CD4-positive, alpha-beta T cell (primary cell): ENCODE measurements at regions not wholly inside any gene's neighbourhood (a gene's known extent, or its start where the extent isn't known, plus 50 kb on each side); places are given as distances from the start of the nearest gene placed in this dataset.

Source experiments
- ATAC-seq: fragments of 200-7000 bp; cut with Tn5 transposase; one replicate; pipeline ENCODE4 v1.10.0; 2022; ENCODE audit warnings: mild to moderate bottlenecking; ENCODE audit not compliant: poor library complexity
- CTCF ChIA-PET: fragments of 350-600 bp; sonication (Branson Sonifier 250); formaldehyde crosslinking; loops from one replicate; lab custom pipeline; 2021; ENCODE audit warnings: antibody characterized with exemption, inconsistent platforms; lab: Charles Lee
- POLR2A ChIA-PET: fragments of 350-600 bp; sonication (Branson Sonifier 250); formaldehyde crosslinking; loops from one replicate; lab custom pipeline; 2021; ENCODE audit warnings: antibody characterized with exemption, inconsistent platforms; lab: Charles Lee
- DNase-seq, 14 experiments: peaks; one replicate each; pipeline ENCODE4 v3.0.0-alpha.2; 2013 to 2020; ENCODE audit warnings: mixed read lengths in 2 of 14
- H3K27ac ChIP-seq, 2 donors: one replicate each; pipeline versions ENCODE4 v1.5.1 to v1.7.0; 2013; ENCODE audit warnings: low read length in 2 of 2, low read depth in 1 of 2, mild to moderate bottlenecking in 1 of 2
- H3K27me3 ChIP-seq, 2 experiments: 1 replicate in 1 of 2; 2 replicates in 1 of 2; pipeline versions ENCODE4 v1.6.1 to v1.7.0; 2013; ENCODE audit warnings: low read length in 2 of 2, control low read depth in 1 of 2, mild to moderate bottlenecking in 1 of 2, moderate library complexity in 1 of 2; ENCODE audit not compliant: insufficient read depth in 2 of 2, control insufficient read depth in 1 of 2
- H3K36me3 ChIP-seq: one replicate; pipeline ENCODE4 v1.6.1; 2013; ENCODE audit warnings: low read length, control low read depth; ENCODE audit not compliant: insufficient read depth
- H3K4me1 ChIP-seq: one replicate; pipeline ENCODE4 v1.6.1; 2013; ENCODE audit warnings: low read length, control low read depth; ENCODE audit not compliant: insufficient read depth
- H3K4me3 ChIP-seq: one replicate; pipeline ENCODE4 v1.5.1; 2013; ENCODE audit warnings: mild to moderate bottlenecking, low read length, moderate library complexity
- H3K9me3 ChIP-seq, 2 experiments: 1 replicate in 1 of 2; 2 replicates in 1 of 2; pipeline versions ENCODE4 v1.6.1 to v1.7.0; 2013; ENCODE audit warnings: low read length in 2 of 2, mild to moderate bottlenecking in 2 of 2, control low read depth in 1 of 2, moderate library complexity in 1 of 2; ENCODE audit not compliant: control insufficient read depth in 1 of 2, insufficient read depth in 1 of 2
- H3K27ac Mint-ChIP-seq: one replicate; pipeline ENCODE4 v1.8.0; 2020; ENCODE audit warnings: mixed read lengths
- H3K27me3 Mint-ChIP-seq: one replicate; pipeline ENCODE4 v1.8.0; 2021; ENCODE audit warnings: mixed read lengths
- H3K36me3 Mint-ChIP-seq: one replicate; pipeline ENCODE4 v1.8.0; 2021; ENCODE audit warnings: low read depth, mixed read lengths
- H3K4me1 Mint-ChIP-seq: one replicate; pipeline ENCODE4 v1.8.0; 2021; ENCODE audit warnings: low read depth, mixed read lengths
- H3K4me3 Mint-ChIP-seq: one replicate; pipeline ENCODE4 v1.8.0; 2020; ENCODE audit warnings: mild to moderate bottlenecking, mixed read lengths
- H3K9me3 Mint-ChIP-seq: one replicate; pipeline ENCODE4 v1.8.0; 2020; ENCODE audit warnings: mixed read lengths
- intact Hi-C, 2 experiments: fragments of 100-400 bp; cut with DNase I in 1 of 2; cut with micrococcal nuclease in 1 of 2; formaldehyde crosslinking; loops; one replicate each; pipeline versions ENCODE4 v1.15.1 to v1.9.0; 2023 to 2025; cut with DNase I, micrococcal nuclease
- TF ChIP-seq, protein P1 (sequence below): fragments of 200-600 bp; IDR thresholded peaks from one replicate; pipeline ENCODE4 v1.8.0; 2022; ENCODE audit warnings: antibody characterized with exemption, mild to moderate bottlenecking

DNA sequence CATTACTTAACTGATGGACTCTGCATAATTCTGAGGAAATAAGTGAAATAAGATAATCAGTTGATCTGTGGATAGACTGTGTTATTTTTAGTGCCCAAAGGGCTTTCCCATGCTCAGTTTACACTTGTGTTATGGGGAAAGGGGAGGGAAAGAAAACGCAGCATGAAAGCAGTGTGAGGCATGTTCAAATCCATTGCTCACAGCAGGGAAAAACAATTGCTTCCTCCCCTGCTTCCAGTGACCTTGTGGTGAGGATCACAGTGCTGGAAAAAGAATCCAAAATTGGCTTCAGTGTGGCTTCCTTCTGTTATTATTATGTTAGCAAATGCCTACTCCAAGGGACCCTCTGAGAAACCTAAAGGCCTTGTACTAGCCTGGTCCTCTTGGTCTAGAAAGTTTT lies 285.1 kb upstream of the CDIN1 start:
- H3K27ac ChIP-seq, result no peak overlapping the region
- no peak overlapping the region for H3K4me3 ChIP-seq
- ChIA-PET POLR2A (no interaction called here), CTCF (no interaction called here)
- no peak for DNase-seq
- no peaks in the 10 kb centered on the region for H3K9me3 ChIP-seq
- no peaks in the 10 kb centered on the region for H3K36me3 ChIP-seq
- intact Hi-C loops, result no loop called here
- H3K4me1 ChIP-seq, result no peaks in the 10 kb centered on the region
- Mint-ChIP-seq H3K4me1 (no peaks in the 10 kb centered on the region), H3K4me3 (no peak overlapping the region), H3K27me3 (no peaks in the 10 kb centered on the region), H3K9me3 (no peaks in the 10 kb centered on the region), H3K36me3 (no peaks in the 10 kb centered on the region), H3K27ac (no peak overlapping the region)
- TF ChIP-seq, protein P1, sequence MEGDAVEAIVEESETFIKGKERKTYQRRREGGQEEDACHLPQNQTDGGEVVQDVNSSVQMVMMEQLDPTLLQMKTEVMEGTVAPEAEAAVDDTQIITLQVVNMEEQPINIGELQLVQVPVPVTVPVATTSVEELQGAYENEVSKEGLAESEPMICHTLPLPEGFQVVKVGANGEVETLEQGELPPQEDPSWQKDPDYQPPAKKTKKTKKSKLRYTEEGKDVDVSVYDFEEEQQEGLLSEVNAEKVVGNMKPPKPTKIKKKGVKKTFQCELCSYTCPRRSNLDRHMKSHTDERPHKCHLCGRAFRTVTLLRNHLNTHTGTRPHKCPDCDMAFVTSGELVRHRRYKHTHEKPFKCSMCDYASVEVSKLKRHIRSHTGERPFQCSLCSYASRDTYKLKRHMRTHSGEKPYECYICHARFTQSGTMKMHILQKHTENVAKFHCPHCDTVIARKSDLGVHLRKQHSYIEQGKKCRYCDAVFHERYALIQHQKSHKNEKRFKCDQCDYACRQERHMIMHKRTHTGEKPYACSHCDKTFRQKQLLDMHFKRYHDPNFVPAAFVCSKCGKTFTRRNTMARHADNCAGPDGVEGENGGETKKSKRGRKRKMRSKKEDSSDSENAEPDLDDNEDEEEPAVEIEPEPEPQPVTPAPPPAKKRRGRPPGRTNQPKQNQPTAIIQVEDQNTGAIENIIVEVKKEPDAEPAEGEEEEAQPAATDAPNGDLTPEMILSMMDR, result no peak
- H3K27me3 ChIP-seq, result no peaks in the 10 kb centered on the region
- ATAC-seq, result no peak

DNA sequence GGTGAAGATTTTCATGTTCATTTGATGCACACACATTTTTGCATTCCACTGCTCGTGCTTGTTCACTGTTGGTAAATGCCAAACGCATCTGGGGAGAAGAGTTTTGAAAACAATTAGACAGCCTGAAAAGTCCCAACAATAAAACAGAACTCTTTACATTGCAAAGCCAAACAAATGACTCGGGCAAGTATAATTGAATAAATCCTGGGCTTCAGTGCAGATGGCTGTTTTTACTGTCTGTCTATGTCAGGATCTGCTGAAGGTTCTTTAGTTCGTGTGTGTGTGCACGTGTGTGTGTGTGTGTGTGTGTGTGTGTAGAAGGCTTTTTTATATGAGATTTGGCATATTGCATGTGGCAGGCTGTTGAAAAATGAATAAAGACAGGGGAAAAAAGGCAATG lies 277.5 kb upstream of the CDIN1 start:
- Histone ChIP-seq H3K9me3 (no peaks in the 10 kb centered on the region), H3K36me3 (no peaks in the 10 kb centered on the region), H3K27me3 (no peaks in the 10 kb centered on the region), H3K27ac (no peak overlapping the region), H3K4me1 (no peaks in the 10 kb centered on the region), H3K4me3 (no peak overlapping the region)
- no peak for ATAC-seq
- ChIA-PET CTCF (no interaction called here), POLR2A (no interaction called here)
- Mint-ChIP-seq H3K27me3 (no peaks in the 10 kb centered on the region), H3K9me3 (no peaks in the 10 kb centered on the region), H3K36me3 (no peaks in the 10 kb centered on the region), H3K27ac (no peak overlapping the region), H3K4me3 (no peak overlapping the region), H3K4me1 (no peaks in the 10 kb centered on the region)
- no peak for DNase-seq
- TF ChIP-seq, protein P1, result no peak
- intact Hi-C loops, result no loop called here

DNA sequence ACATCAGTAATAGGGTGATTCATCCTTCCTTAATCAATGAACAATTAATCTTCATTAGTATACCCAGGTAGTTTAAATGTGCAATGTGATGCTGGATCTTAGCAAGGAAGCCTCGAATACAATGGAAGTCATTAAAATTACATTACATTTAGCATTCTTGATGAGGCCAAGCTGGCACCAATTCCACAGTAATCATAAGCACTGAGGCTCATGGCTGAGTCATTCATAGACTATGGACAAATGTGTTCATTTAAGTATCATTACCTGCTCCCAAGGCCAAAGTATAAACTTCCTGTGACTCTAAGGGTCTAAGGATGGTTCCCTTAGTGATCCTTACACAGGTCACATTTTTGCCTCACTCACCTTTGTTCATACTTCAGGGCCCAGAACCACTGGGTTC lies 266.4 kb upstream of the CDIN1 start:
- H3K9me3 ChIP-seq, result no peaks in the 10 kb centered on the region
- no peaks in the 10 kb centered on the region for H3K27me3 ChIP-seq
- Mint-ChIP-seq H3K27me3 (no peaks in the 10 kb centered on the region), H3K27ac (no peak overlapping the region), H3K9me3 (peaks cover 5% of the 10 kb centered on the region), H3K4me3 (no peak overlapping the region), H3K36me3 (no peaks in the 10 kb centered on the region), H3K4me1 (no peaks in the 10 kb centered on the region)
- intact Hi-C loops, result no loop called here
- TF ChIP-seq, protein P1, result no peak
- ChIA-PET POLR2A (no interaction called here), CTCF (no interaction called here)
- no peaks in the 10 kb centered on the region for H3K36me3 ChIP-seq
- no peak overlapping the region for H3K4me3 ChIP-seq
- DNase-seq (no peak), ATAC-seq (no peak)
- no peaks in the 10 kb centered on the region for H3K4me1 ChIP-seq
- no peak overlapping the region for H3K27ac ChIP-seq
